ENCODE measurements at regions not wholly inside any gene's neighbourhood (a gene's known extent, or its start where the extent isn't known, plus 50 kb on each side); places are given as distances from the start of the nearest gene placed in this dataset.
"Not testable (repeated sequence)": the region's sequence is repeated elsewhere in the genome, so short reads cannot be mapped to it uniquely, and the experiment has no call there.

GRCh38 chr11:81570669-81571068 lies 1163.0 kb downstream of the FAM181B start:
- DNase-seq (ENCODE audit: low read depth): no peak

GRCh38 chr11:81569999-81570398 lies 1163.7 kb downstream of the FAM181B start:
- no peak for DNase-seq (ENCODE audit: low read depth)

GRCh38 chr11:81568918-81569317 lies 1164.7 kb downstream of the FAM181B start:
- no peak for DNase-seq (ENCODE audit: low read depth)

GRCh38 chr11:81548123-81548522 lies 1185.5 kb downstream of the FAM181B start:
- DNase-seq (ENCODE audit: low read depth): no peak

GRCh38 chr11:81539806-81540205 lies 1193.9 kb downstream of the FAM181B start:
- DNase-seq (ENCODE audit: low read depth): not testable (repeated sequence)

- DNase-seq (ENCODE audit: low read depth): no peak
Measured at GRCh38 chr11:81515566-81515965, 1218.1 kb downstream of the FAM181B start.

- peak; percentile 9 for DNase-seq (ENCODE audit: low read depth)
Measured at GRCh38 chr11:81497202-81497804, 1236.4 kb downstream of the FAM181B start.

- no peak for DNase-seq (ENCODE audit: low read depth)
Measured at GRCh38 chr11:81496601-81497000, 1237.1 kb downstream of the FAM181B start.

- no peak for DNase-seq (ENCODE audit: low read depth)
Measured at GRCh38 chr11:81495699-81496292, 1237.9 kb downstream of the FAM181B start.

GRCh38 chr11:81494431-81494830 lies 1239.2 kb downstream of the FAM181B start:
- DNase-seq (ENCODE audit: low read depth): no peak

- DNase-seq (ENCODE audit: low read depth): no peak
Measured at GRCh38 chr11:81492923-81493445, 1240.7 kb downstream of the FAM181B start.

GRCh38 chr11:81487109-81487508 lies 1246.6 kb downstream of the FAM181B start:
- no peak for DNase-seq (ENCODE audit: low read depth)

GRCh38 chr11:81484196-81484595 lies 1249.5 kb downstream of the FAM181B start:
- no peak for DNase-seq (ENCODE audit: low read depth)

- no peak for DNase-seq (ENCODE audit: low read depth)
Measured at GRCh38 chr11:81477277-81477676, 1256.4 kb downstream of the FAM181B start.

- no peak for DNase-seq (ENCODE audit: low read depth)
Measured at GRCh38 chr11:81476345-81476744, 1257.3 kb downstream of the FAM181B start.

GRCh38 chr11:81472646-81473045 lies 1261.0 kb downstream of the FAM181B start:
- DNase-seq (ENCODE audit: low read depth): no peak

GRCh38 chr11:81470446-81470845 lies 1263.2 kb downstream of the FAM181B start:
- DNase-seq (ENCODE audit: low read depth): no peak

- DNase-seq (ENCODE audit: low read depth): no peak
Measured at GRCh38 chr11:81459766-81460306, 1273.8 kb downstream of the FAM181B start.

- no peak for DNase-seq (ENCODE audit: low read depth)
Measured at GRCh38 chr11:81449588-81450156, 1284.0 kb downstream of the FAM181B start.

- no peak for DNase-seq (ENCODE audit: low read depth)
Measured at GRCh38 chr11:81444297-81444696, 1289.4 kb downstream of the FAM181B start.

GRCh38 chr11:81432333-81432732 lies 1301.3 kb downstream of the FAM181B start:
- DNase-seq (ENCODE audit: low read depth): no peak

GRCh38 chr11:81424822-81425221 lies 1308.8 kb downstream of the FAM181B start:
- no peak for DNase-seq (ENCODE audit: low read depth)

- no peak for DNase-seq (ENCODE audit: low read depth)
Measured at GRCh38 chr11:81422402-81422801, 1311.3 kb downstream of the FAM181B start.
